WTC11 (cell line): ENCODE measurements at regions not wholly inside any gene's neighbourhood (a gene's known extent, or its start where the extent isn't known, plus 50 kb on each side); places are given as distances from the start of the nearest gene placed in this dataset.

ENCODE experiments used
- CREB1 ChIP-seq: sonication (generic); formaldehyde crosslinking; IDR thresholded peaks from 2 replicates; pipeline ENCODE4 v1.8.0; 2023; ENCODE audit warnings: mild to moderate bottlenecking, missing genetic modification reagents
- ETV6 ChIP-seq: sonication (generic); formaldehyde crosslinking; IDR thresholded peaks from 2 replicates; pipeline ENCODE4 v1.8.1; 2022; ENCODE audit warnings: mild to moderate bottlenecking, missing genetic modification reagents
- FOXJ3 ChIP-seq: sonication (generic); formaldehyde crosslinking; IDR thresholded peaks from 2 replicates; pipeline ENCODE4 v1.9.0; 2021; ENCODE audit warnings: missing genetic modification reagents, mild to moderate bottlenecking, borderline replicate concordance
- GABPB1 ChIP-seq: sonication (generic); formaldehyde crosslinking; IDR thresholded peaks from 2 replicates; pipeline ENCODE4 v1.8.1; 2023; ENCODE audit warnings: mild to moderate bottlenecking, missing genetic modification reagents
- NFYB ChIP-seq: sonication (generic); formaldehyde crosslinking; conservative IDR thresholded peaks from 2 replicates; pipeline ENCODE4 v1.8.0; 2022; ENCODE audit warnings: low read depth, missing genetic modification reagents
- SMAD3 ChIP-seq: sonication (generic); formaldehyde crosslinking; IDR thresholded peaks from 2 replicates; pipeline ENCODE4 v1.8.0; 2022; ENCODE audit warnings: missing genetic modification reagents, mild to moderate bottlenecking, borderline replicate concordance
- TEAD1 ChIP-seq: sonication (generic); formaldehyde crosslinking; IDR thresholded peaks from 2 replicates; pipeline ENCODE4 v1.8.0; 2022; ENCODE audit warnings: mild to moderate bottlenecking, missing genetic modification reagents
- TF ChIP-seq, protein P1 (sequence below): fragments of 200-600 bp; IDR thresholded peaks from 2 replicates; pipeline ENCODE4 v1.8.0; 2022; ENCODE audit warnings: antibody characterized with exemption
- TF ChIP-seq, protein P2 (sequence below): sonication (generic); formaldehyde crosslinking; conservative IDR thresholded peaks from 2 replicates; pipeline ENCODE4 v1.8.1; 2022; ENCODE audit warnings: mild to moderate bottlenecking, missing genetic modification reagents
- TF ChIP-seq, protein P3 (sequence below): sonication (generic); formaldehyde crosslinking; IDR thresholded peaks from 2 replicates; pipeline ENCODE4 v1.8.1; 2022; ENCODE audit warnings: low read depth, mild to moderate bottlenecking, moderate library complexity, missing genetic modification reagents, borderline replicate concordance
- TF ChIP-seq, protein P4 (sequence below): sonication (generic); formaldehyde crosslinking; IDR thresholded peaks from 2 replicates; pipeline ENCODE4 v1.8.1; 2023; ENCODE audit warnings: mild to moderate bottlenecking, missing genetic modification reagents, moderate library complexity
- TF ChIP-seq, protein P5 (sequence below): sonication (generic); formaldehyde crosslinking; IDR thresholded peaks from 2 replicates; pipeline ENCODE4 v1.8.0; 2022; ENCODE audit warnings: mild to moderate bottlenecking, missing genetic modification reagents

DNA sequence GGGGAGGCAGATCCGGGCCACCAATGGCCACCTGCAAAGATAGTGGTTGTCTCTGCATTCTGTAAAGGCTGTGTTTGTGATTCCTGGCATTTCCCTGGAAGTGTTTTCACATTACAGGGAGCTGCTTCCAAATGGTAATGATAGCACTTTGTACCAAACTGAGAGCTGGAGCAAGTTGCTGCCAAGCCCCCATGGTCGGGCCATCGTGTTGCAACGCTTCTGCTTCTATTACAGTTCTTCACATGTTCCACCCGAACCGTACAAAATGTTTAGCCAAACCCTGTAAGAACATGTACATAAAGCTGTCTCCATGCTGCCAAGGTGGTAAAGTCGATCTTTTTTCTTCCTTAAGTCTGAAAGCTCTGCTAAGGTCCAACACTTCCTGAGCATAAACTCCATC is 397.7 kb upstream of the NFE2L3 start:
- TF ChIP-seq GABPB1 (CRISPR knock-in tag) (no peak), SMAD3 (no peak), NFYB (CRISPR knock-in tag) (no peak), ETV6 (CRISPR knock-in tag) (no peak), TEAD1 (CRISPR knock-in tag) (no peak), CREB1 (CRISPR knock-in tag) (no peak), FOXJ3 (no peak)
- TF ChIP-seq, protein P1, sequence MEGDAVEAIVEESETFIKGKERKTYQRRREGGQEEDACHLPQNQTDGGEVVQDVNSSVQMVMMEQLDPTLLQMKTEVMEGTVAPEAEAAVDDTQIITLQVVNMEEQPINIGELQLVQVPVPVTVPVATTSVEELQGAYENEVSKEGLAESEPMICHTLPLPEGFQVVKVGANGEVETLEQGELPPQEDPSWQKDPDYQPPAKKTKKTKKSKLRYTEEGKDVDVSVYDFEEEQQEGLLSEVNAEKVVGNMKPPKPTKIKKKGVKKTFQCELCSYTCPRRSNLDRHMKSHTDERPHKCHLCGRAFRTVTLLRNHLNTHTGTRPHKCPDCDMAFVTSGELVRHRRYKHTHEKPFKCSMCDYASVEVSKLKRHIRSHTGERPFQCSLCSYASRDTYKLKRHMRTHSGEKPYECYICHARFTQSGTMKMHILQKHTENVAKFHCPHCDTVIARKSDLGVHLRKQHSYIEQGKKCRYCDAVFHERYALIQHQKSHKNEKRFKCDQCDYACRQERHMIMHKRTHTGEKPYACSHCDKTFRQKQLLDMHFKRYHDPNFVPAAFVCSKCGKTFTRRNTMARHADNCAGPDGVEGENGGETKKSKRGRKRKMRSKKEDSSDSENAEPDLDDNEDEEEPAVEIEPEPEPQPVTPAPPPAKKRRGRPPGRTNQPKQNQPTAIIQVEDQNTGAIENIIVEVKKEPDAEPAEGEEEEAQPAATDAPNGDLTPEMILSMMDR = no peak
- TF ChIP-seq, protein P2, sequence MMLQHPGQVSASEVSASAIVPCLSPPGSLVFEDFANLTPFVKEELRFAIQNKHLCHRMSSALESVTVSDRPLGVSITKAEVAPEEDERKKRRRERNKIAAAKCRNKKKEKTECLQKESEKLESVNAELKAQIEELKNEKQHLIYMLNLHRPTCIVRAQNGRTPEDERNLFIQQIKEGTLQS (CRISPR knock-in tag) = no peak
- TF ChIP-seq, protein P3, sequence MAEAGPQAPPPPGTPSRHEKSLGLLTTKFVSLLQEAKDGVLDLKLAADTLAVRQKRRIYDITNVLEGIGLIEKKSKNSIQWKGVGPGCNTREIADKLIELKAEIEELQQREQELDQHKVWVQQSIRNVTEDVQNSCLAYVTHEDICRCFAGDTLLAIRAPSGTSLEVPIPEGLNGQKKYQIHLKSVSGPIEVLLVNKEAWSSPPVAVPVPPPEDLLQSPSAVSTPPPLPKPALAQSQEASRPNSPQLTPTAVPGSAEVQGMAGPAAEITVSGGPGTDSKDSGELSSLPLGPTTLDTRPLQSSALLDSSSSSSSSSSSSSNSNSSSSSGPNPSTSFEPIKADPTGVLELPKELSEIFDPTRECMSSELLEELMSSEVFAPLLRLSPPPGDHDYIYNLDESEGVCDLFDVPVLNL = no peak
- TF ChIP-seq, protein P4, sequence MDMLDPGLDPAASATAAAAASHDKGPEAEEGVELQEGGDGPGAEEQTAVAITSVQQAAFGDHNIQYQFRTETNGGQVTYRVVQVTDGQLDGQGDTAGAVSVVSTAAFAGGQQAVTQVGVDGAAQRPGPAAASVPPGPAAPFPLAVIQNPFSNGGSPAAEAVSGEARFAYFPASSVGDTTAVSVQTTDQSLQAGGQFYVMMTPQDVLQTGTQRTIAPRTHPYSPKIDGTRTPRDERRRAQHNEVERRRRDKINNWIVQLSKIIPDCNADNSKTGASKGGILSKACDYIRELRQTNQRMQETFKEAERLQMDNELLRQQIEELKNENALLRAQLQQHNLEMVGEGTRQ = no peak
- TF ChIP-seq, protein P5, sequence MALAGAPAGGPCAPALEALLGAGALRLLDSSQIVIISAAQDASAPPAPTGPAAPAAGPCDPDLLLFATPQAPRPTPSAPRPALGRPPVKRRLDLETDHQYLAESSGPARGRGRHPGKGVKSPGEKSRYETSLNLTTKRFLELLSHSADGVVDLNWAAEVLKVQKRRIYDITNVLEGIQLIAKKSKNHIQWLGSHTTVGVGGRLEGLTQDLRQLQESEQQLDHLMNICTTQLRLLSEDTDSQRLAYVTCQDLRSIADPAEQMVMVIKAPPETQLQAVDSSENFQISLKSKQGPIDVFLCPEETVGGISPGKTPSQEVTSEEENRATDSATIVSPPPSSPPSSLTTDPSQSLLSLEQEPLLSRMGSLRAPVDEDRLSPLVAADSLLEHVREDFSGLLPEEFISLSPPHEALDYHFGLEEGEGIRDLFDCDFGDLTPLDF (CRISPR knock-in tag) = no peak
